ENCODE measurements at regions not wholly inside any gene's neighbourhood (a gene's known extent, or its start where the extent isn't known, plus 50 kb on each side); places are given as distances from the start of the nearest gene placed in this dataset.

DNA sequence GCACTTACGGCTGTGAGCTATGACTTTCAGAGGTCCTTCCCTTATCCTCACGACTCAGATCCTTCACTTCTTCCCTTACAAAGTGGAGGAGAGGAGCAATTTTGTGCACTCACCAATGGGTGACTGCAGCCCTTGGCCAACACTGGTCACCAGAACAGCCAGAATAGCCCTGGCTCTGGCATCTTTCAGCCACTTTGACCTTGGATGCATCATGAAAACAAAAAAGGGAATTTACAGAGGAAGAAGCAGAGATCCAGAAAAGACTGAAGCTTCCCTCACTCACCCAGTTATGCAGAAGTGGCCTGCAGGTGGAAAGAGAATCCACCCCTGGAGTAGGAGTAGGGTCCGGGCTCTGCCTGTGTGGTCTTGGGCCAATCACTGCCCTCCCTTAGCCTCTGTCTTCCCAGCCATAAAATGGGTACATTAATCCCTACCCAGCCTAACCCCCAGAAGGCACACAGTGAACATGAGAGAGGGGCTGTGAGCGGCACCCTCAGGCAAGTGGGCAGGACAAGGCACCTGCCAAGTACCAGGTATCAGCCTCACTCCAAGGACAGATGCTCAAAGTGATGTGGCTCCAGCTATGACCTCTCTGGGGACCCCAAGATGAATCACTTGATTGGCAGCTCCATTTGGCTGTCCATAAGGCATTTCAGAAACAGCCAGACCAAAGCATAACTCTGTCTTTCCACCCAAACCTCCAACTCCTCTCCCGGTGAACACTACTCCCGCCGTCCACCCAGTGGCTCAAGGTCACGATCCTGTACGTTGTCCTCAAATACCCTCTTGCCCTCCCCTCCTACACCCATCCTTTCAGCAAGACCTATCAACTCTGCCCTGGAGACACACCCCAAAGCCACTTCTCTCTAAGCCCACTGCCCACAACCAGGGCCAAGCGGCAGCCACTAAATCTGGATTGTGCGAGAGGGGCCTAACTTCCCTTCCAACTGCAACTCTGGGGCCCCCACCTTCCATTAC is 129.8 kb upstream of the ZMIZ1 start:
- TF ChIP-seq, protein P1, sequence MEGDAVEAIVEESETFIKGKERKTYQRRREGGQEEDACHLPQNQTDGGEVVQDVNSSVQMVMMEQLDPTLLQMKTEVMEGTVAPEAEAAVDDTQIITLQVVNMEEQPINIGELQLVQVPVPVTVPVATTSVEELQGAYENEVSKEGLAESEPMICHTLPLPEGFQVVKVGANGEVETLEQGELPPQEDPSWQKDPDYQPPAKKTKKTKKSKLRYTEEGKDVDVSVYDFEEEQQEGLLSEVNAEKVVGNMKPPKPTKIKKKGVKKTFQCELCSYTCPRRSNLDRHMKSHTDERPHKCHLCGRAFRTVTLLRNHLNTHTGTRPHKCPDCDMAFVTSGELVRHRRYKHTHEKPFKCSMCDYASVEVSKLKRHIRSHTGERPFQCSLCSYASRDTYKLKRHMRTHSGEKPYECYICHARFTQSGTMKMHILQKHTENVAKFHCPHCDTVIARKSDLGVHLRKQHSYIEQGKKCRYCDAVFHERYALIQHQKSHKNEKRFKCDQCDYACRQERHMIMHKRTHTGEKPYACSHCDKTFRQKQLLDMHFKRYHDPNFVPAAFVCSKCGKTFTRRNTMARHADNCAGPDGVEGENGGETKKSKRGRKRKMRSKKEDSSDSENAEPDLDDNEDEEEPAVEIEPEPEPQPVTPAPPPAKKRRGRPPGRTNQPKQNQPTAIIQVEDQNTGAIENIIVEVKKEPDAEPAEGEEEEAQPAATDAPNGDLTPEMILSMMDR (IDR thresholded peaks at IDR 0.05), result no peak
- no peak for TF ChIP-seq POLR2A (IDR thresholded peaks at IDR 0.05)

Measured in thyroid gland (tissue), 4 donors.